ENCODE measurements at regions not wholly inside any gene's neighbourhood (a gene's known extent, or its start where the extent isn't known, plus 50 kb on each side); places are given as distances from the start of the nearest gene placed in this dataset.

DNA sequence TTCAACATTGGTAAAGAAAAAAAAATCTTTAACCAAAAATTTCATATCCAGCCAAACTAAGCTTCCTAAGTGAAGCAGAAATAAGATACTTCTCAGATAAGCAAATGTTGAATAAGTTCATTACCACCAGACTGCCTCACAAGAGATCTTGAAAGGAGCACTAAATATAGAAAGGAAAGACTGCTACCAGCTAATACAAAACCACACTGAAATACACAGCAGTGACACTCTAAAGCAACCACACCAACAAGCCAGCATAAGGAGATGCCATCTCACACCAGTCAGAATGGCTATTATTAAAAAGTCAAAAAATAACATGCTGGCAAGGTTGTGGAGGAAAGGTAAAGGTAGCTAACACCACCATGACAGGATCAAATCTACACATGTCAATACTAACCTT is 74.0 kb upstream of the LHCGR start:
- Mint-ChIP-seq H3K4me3 (no peak overlapping the region), H3K9me3 (peaks cover 5 to 9% of the 10 kb centered on the region in 2 experiments; a peak in 4 of 5 replicates), H3K27ac (no peak overlapping the region), H3K36me3 (ENCODE audit: insufficient read depth in 1 of 3, low read depth in 3 of 3) (no peaks in the 10 kb centered on the region; a peak in 2 of 7 replicates), H3K27me3 (ENCODE audit: low read depth) (no peaks in the 10 kb centered on the region), H3K4me1 (no peaks in the 10 kb centered on the region)
- Histone ChIP-seq H3K27ac (ENCODE audit: insufficient read length, low read depth, low read length) (no peak overlapping the region), H2BK20ac (ENCODE audit: low read depth, low read length, poor library complexity, severe bottlenecking) (no peak overlapping the region), H3K14ac (ENCODE audit: insufficient read depth, low read length) (no peak overlapping the region), H2AFZ (ENCODE audit: low read length) (no peak overlapping the region), H3K18ac (ENCODE audit: insufficient read length, low read depth, low read length) (no peak overlapping the region), H4K8ac (replicated peaks; ENCODE audit: insufficient read length, low read depth, low read length) (no peak overlapping the region), H2AK5ac (ENCODE audit: insufficient read length, low read length) (no peak overlapping the region), H3K9ac (ENCODE audit: extremely low read depth, insufficient read length, low read length) (no peak overlapping the region), H3K4me1 (ENCODE audit: insufficient read depth, low read length) (no peaks in the 10 kb centered on the region), H3K4me2 (ENCODE audit: insufficient read depth, insufficient read length, low read length) (no peak overlapping the region), H3T11ph (ENCODE audit: low read length) (no peak overlapping the region), H4K20me1 (ENCODE audit: control insufficient read depth, insufficient read depth, insufficient read length) (no peaks in the 10 kb centered on the region), H3K79me2 (ENCODE audit: insufficient read depth, low read length) (no peaks in the 10 kb centered on the region), H2BK120ac (ENCODE audit: low read depth, low read length, poor library complexity, severe bottlenecking) (no peak overlapping the region), H3K23me2 (ENCODE audit: insufficient read length, low read depth, low read length, poor library complexity, severe bottlenecking) (no peaks in the 10 kb centered on the region), H3K4ac (ENCODE audit: low read depth, low read length) (no peak overlapping the region), H2BK5ac (ENCODE audit: insufficient read length, low read length) (no peak overlapping the region), H3K27me3 (ENCODE audit: insufficient read depth, low read length) (no peaks in the 10 kb centered on the region), H2BK15ac (ENCODE audit: low read depth, low read length) (no peak overlapping the region), H2BK12ac (ENCODE audit: insufficient read length, low read depth, low read length) (no peak overlapping the region), H4K5ac (ENCODE audit: insufficient read length, low read depth, low read length) (no peak overlapping the region), H3K9me3 (ENCODE audit: control insufficient read depth, low read depth, low read length) (no peaks in the 10 kb centered on the region), H3K23ac (ENCODE audit: insufficient read length, low read depth, low read length) (no peak overlapping the region), H3K79me1 (ENCODE audit: insufficient read depth, low read depth, low read length, poor library complexity, severe bottlenecking) (no peaks in the 10 kb centered on the region), H4K91ac (ENCODE audit: insufficient read length, low read depth, low read length) (no peak overlapping the region), H3K56ac (ENCODE audit: insufficient read length, low read depth, low read length) (no peak overlapping the region)
- DNase-seq: no peak
- TF ChIP-seq, protein P1, sequence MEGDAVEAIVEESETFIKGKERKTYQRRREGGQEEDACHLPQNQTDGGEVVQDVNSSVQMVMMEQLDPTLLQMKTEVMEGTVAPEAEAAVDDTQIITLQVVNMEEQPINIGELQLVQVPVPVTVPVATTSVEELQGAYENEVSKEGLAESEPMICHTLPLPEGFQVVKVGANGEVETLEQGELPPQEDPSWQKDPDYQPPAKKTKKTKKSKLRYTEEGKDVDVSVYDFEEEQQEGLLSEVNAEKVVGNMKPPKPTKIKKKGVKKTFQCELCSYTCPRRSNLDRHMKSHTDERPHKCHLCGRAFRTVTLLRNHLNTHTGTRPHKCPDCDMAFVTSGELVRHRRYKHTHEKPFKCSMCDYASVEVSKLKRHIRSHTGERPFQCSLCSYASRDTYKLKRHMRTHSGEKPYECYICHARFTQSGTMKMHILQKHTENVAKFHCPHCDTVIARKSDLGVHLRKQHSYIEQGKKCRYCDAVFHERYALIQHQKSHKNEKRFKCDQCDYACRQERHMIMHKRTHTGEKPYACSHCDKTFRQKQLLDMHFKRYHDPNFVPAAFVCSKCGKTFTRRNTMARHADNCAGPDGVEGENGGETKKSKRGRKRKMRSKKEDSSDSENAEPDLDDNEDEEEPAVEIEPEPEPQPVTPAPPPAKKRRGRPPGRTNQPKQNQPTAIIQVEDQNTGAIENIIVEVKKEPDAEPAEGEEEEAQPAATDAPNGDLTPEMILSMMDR (conservative IDR thresholded peaks at IDR 0.05): no peak
